GM18868 (cell line): ENCODE measurements at regions not wholly inside any gene's neighbourhood (a gene's known extent, or its start where the extent isn't known, plus 50 kb on each side); places are given as distances from the start of the nearest gene placed in this dataset.
A peak's percentile ranks its signal among the peaks of the same experiment; 100 is the strongest.

ENCODE experiments used
- ATAC-seq: cut with Tn5 transposase; IDR thresholded peaks from one replicate; pipeline ENCODE4 v1.9.1; 2021; ENCODE audit warnings: mild to moderate bottlenecking, moderate library complexity; ENCODE audit not compliant: unreplicated experiment

GRCh38 chr10:110396284-110396651 is 91.5 kb upstream of the SMNDC1 start:
- no peak for ATAC-seq

- no peak for ATAC-seq
These were observed 93.1 kb upstream of the SMNDC1 start for GRCh38 chr10:110397856-110398255.

GRCh38 chr10:110398419-110399105 is 93.8 kb upstream of the SMNDC1 start:
- ATAC-seq: no peak

- ATAC-seq: no peak
These were observed 94.6 kb upstream of the SMNDC1 start for GRCh38 chr10:110399106-110399964.

- no peak for ATAC-seq
These were observed 95.5 kb upstream of the SMNDC1 start for GRCh38 chr10:110399965-110400933.

DNA sequence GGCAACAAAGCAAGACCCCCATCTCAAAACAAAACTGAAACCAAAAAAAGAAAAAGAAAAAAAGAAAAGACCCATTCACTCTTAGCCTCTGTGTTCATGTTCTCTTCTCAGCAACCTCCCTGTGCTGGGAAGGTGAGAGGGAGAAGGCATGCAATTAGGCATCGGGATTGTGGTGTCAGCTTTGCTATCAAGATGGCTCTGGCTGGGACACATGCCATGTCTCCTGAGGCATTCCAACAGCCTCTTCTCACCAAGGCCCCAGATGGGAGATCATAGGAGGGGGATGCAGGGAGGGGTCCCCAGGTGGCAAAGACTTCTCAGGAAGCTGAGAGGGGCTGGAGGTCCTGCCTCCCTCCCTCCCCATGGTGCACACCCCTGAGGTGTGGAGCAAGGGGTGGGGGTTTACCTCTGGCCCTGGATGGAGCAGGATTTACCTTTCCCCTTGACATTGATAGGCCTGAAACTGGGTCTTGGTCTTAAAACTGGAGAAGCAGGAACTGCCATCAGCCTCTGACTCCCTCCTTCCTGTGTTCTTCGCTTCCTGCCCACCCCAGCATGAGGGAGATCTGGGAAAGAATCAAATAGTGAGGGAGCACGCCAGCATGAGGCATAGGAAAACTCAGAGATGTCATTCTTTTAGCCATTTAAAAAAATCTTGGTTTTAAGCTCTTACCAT is 96.2 kb upstream of the DUSP5 start:
- ATAC-seq: no peak

DNA sequence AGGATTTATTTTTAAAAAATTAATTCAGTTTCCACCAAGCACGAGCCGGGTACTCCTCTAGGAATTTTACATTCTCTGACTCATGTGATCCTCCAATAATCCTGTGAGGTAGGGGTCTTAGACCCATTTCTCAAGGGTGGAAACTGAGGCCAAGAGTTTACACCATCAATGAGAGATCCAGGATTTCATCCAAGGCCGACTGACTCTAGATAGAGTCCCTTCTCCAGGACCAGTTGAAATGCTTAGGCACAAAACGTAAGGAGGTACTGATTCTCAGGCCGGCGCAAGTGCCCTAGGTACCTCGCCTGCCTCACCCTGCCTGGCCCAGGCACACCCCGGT is 95.7 kb upstream of the DUSP5 start:
- ATAC-seq: no peak

DNA sequence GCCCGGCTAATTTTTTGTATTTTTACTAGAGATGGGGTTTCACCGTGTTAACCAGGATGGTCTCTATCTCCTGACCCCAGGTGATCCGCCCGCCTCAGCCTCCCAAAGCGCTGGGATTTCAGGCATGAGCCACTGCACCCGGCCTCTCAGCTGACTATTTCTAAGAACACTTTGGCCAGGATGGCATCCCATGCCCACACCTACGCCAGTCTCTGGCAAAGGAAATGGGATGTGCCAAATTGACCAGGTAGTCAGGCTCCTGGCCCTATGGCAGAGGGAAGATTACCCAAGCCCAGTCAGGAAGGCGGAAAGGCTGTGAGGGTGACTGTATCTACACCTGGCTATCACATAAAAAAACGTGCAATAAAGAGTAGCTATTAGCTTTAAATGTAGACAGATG is 94.1 kb upstream of the DUSP5 start:
- no peak for ATAC-seq

GRCh38 chr10:110404413-110404812 is 93.3 kb upstream of the DUSP5 start:
- ATAC-seq: no peak

DNA sequence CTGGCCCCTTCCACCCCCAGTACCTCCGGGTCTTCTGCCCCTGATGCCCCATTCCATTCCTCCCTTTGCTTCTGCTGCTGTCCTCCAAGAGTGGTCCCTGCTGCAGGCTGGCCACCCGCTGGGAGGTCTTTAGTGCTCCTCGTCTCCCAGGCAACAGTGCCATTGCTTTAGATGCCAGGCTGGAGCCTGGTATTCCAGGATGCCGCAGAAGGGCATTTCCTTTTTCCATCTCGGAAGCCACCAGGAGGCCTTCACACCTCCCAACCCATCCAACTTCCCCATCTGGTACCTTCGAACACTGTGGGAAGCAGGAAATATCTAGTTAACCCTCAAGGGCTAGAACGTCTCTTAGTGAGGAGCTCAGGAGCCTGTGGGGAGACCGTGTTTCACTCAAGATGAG is 92.9 kb upstream of the DUSP5 start:
- no peak for ATAC-seq

DNA sequence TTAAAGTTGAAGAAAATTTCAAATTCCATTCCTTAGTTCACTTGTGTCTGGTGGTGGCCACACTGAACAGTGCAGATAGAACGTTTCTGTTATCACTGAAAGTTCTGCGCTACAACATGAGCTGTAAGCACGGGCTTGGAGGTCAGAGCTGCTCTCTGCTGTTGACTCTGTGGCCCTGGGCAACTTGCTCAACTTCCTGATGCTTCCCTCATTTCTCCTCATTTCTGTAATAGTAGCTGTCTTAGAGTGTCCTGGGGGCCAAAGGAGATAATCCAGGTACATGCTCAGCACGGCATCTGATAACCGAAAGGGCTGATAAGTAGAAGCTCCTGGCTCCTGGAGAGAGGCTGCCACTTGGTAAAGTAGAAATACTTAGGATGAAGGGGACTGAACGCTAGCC is 92.3 kb upstream of the DUSP5 start:
- no peak for ATAC-seq

- no peak for ATAC-seq
These were observed 90.2 kb upstream of the DUSP5 start for GRCh38 chr10:110407301-110408170.

- no peak for ATAC-seq
These were observed 89.4 kb upstream of the DUSP5 start for GRCh38 chr10:110408203-110408871.

GRCh38 chr10:110408943-110409342 is 88.8 kb upstream of the DUSP5 start:
- ATAC-seq: no peak

- no peak for ATAC-seq
These were observed 88.2 kb upstream of the DUSP5 start for GRCh38 chr10:110409488-110409887.

DNA sequence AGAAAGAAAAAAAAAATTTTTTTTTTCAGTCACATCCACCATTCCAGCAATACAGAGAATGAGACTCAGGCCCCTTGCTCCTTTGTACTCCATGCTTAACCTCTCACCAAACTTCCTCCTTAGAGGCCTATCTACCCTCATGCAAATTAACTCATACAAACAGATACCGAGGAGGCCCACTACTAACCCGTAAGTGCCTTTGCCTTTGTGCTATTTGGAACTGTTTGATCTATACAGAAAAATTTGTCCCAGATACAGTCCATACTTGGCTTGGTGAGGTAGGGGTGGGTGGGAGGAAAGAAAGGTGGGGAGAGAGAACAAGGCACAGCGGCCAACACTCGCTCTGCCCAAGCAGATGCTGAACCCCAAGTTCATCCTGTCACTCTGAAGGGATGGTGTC is 87.8 kb upstream of the DUSP5 start:
- ATAC-seq: peak; percentile 25

DNA sequence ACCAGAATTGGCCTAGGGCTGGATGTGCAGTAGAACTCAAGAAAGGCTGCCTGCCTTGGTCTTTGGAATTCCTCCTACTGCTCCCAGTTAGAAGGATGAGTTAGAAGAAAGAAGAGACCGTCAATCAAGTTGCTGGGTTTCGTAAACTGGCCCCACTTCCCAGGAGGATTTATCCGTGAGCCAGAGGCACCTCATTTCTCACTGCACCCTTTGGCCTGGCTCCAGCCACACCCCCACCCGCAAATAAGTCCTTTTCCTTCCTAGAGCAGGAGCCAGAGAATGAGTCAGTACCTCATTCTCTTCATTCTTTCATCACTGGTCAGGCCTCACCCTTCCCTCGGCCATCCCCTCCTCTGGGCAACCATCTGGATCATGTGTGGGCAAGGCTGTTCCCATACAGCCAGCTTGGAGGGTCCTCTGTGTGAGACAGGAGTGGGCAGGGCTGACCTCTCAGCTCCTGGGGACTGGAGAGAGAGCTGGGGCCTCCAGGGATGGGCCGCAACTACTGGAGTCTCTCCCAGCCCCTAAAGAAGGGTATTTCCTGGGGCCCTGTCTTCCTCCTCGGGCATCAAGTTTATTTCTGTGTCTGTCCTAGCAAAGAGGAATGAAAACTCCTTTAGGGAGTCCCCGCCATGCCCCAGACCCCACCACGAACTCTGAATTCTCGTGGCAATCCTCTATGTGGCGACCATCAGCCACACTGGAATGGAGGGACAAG is 87.2 kb upstream of the DUSP5 start:
- no peak for ATAC-seq

DNA sequence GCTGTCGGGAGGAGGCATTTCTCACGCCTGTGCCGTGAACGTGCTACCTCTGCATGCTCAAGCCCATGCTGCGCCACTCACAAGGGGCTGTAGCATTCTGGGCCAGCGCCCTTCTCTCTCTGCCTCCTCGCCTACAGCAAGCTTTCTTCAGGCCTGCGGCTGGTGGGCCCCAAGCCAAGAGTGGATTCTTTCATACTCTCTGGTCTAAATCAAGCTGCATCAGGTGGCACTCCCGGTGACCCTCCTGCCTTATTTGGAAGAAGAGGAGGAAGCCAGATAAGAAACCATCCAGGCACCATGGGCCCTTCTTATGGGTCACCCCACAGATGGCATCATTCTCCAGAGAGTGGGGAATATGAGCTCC is 86.7 kb upstream of the DUSP5 start:
- no peak for ATAC-seq
